Activated T-cell treated with anti-CD3 and anti-CD28 coated beads, Interleukin-2, amount 50 U/mL, for 72 hours (primary cell): ENCODE measurements at regions not wholly inside any gene's neighbourhood (a gene's known extent, or its start where the extent isn't known, plus 50 kb on each side); places are given as distances from the start of the nearest gene placed in this dataset.

Source experiments
- ATAC-seq, 2 donors: fragments of 150-1000 bp; cut with Tn5 transposase; replicated peaks in 1 of 2; 2 replicates each; pipeline ENCODE4 v1.10.0; 2021; ENCODE audit warnings: moderate library complexity in 2 of 2, mild to moderate bottlenecking in 1 of 2
- DNase-seq, 2 donors: peaks; one replicate each; pipeline ENCODE4 v3.0.0; 2021 to 2022; ENCODE audit warnings: mixed read lengths in 1 of 2
- H3K27ac Mint-ChIP-seq: one replicate; pipeline ENCODE4 v1.8.0; 2022; ENCODE audit warnings: mild to moderate bottlenecking, moderate library complexity, mixed read lengths
- H3K27me3 Mint-ChIP-seq: one replicate; pipeline ENCODE4 v1.8.0; 2022; ENCODE audit warnings: low read depth, mixed read lengths
- H3K36me3 Mint-ChIP-seq, 2 donors: one replicate each; pipeline ENCODE4 v1.8.0; 2022; ENCODE audit warnings: mixed read lengths in 2 of 2, mild to moderate bottlenecking in 1 of 2; ENCODE audit not compliant: insufficient read depth in 2 of 2
- H3K4me1 Mint-ChIP-seq: one replicate; pipeline ENCODE4 v1.8.0; 2022; ENCODE audit warnings: low read depth, mixed read lengths
- H3K4me3 Mint-ChIP-seq, 2 donors: one replicate each; pipeline ENCODE4 v1.8.0; 2022; ENCODE audit warnings: mild to moderate bottlenecking in 2 of 2, mixed read lengths in 2 of 2, moderate library complexity in 2 of 2
- H3K9me3 Mint-ChIP-seq, 2 donors: one replicate each; pipeline ENCODE4 v1.8.0; 2022; ENCODE audit warnings: mixed read lengths in 2 of 2

DNA sequence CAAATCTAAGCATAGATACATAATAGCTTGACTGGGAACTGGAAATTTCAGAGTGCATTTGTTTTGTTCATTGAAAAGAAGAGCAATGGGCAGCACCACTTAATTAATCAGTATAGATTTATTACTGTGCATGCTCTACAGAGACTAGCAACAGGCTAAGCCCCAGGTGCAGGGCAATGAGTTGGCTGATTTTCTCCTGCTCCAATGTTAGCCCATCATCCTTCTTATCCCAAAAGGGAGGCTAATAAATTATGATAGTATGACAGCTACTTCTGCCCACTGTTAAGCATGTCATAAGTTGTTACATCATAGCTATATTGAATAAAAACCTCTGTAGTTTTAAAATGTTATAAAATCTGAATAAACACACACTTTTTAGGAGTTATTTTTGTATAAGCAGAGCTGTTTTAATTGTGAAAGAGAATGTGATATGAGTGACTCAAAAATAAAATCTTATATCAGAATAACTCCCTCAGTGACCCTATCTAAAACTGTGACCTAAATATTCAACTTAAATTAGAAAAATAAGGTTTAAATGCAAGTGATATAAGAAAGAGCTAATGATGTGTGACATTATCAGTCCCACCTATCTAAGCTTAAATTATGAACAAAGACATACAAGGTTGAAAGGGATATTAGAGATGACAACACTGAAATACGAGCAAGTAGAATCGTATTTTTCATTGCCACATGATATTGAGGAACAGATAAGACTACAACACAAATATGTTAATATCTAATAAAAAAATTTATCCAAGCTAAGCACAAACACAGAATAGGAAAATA lies 967.3 kb upstream of the ADGRB3 start:
- Mint-ChIP-seq H3K36me3 (no peaks in the 10 kb centered on the region), H3K27me3 (no peaks in the 10 kb centered on the region), H3K4me1 (no peaks in the 10 kb centered on the region), H3K4me3 (no peak overlapping the region), H3K9me3 (peaks cover 4 to 6% of the 10 kb centered on the region in 2 donors), H3K27ac (no peak overlapping the region)
- no peak for ATAC-seq
- no peak for DNase-seq

DNA sequence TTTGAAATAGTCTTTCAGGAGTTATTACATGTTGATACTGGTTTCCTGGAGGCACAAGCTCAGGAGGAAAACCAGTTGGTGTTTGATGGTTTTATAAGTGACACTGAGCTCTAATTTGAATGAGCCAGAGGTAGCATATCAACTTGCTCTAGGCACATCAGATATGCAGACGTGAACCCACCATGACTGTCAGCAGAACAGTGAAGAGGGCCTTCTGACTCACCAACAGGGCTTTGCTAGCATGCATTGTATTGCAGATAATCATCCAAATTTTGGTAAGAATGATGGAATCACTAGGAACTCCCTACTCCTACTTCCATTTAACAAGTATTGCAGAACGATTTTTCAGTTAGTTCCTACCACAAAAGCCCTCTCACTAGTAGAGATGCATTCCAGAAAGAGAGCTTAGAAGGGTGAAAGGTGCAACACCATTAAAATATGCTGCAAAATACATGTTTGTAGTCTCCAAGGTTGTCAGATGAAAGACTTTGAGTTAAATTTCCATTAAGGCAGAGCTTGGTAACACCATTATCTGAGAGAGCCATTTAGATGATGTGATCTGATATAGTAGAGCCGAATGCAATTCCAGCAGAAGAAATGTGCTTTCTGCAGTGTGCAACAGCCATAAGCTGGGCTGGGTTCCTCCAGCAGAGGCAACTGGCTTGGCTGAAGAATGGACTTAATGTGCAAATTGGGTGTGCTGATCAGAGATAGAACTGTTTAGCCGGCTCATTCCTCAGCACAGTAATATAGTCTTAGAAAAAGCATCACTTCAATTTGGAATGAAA lies 968.7 kb upstream of the ADGRB3 start:
- no peaks in the 10 kb centered on the region for H3K4me1 Mint-ChIP-seq
- no peak overlapping the region for H3K27ac Mint-ChIP-seq
- no peaks in the 10 kb centered on the region for H3K27me3 Mint-ChIP-seq
- no peaks in the 10 kb centered on the region for H3K36me3 Mint-ChIP-seq
- peaks cover 8 to 9% of the 10 kb centered on the region in 2 donors for H3K9me3 Mint-ChIP-seq
- no peak for DNase-seq
- no peak for ATAC-seq
- H3K4me3 Mint-ChIP-seq, result no peak overlapping the region

DNA sequence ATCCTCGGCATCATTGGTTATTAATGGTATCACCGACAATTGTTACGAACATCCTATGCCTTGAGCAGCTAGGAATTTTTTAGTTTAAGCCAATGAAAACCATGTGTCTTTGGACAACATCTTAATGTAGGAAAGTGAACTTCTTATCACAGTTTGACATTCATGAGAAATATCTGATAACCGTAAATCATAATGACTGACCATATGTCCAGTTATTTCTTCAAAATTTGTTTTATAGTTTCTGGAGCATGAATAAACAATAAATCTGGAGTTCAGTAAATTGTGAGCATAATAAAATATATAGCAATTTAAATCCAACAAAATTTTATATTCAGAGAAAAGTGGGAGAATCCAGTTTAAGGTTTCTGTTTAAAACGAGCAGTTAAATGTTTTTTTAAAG lies 970.1 kb upstream of the ADGRB3 start:
- Mint-ChIP-seq H3K27me3 (no peaks in the 10 kb centered on the region), H3K4me3 (no peak overlapping the region), H3K4me1 (no peaks in the 10 kb centered on the region), H3K27ac (no peak overlapping the region), H3K36me3 (peaks cover 0 to 1% of the 10 kb centered on the region in 2 donors), H3K9me3 (peaks cover 9 to 10% of the 10 kb centered on the region in 2 donors)
- no peak for DNase-seq
- ATAC-seq, result no peak

DNA sequence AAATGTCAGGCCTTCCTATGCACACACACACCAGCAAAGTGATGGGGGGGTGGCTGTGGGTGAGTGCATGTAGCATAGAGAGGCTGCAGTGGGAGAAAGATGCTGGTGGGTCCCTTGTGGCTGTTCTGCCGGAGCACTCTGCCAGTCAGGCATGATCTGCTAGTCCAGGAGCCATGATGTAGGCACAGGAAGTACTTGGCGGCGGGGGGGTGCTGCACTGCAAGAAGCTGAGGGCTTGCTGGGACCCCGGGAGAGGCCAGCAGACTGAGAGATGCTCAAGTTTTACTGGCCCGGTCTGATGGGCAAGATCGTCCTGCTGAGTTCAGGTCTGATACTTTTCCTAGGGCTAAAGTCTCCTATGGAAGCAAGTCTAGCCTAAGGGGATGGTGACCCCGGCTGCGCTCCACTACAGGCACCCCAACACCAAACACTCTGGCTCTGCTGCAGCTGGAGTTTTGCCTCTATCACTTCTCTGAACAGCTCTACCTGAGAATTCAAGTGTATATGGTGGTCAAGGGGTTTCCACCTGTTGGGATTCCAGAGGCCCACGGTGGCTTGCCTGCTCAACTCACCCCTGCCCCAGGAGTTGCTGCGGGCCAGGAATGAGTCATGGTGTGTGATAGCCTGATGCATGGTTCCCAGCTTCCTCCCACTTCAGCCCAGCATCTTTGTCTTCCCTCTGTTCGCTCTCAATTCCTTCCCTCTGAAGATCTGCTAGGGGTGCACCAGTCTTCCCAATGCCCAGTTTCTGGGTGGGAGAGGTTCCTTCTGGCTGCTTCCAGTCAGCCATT lies 971.8 kb upstream of the ADGRB3 start:
- DNase-seq, result no peak
- Mint-ChIP-seq H3K4me3 (no peak overlapping the region), H3K27ac (no peak overlapping the region), H3K36me3 (peaks cover 0 to 1% of the 10 kb centered on the region in 2 donors), H3K27me3 (no peaks in the 10 kb centered on the region), H3K9me3 (peaks cover 11 to 12% of the 10 kb centered on the region in 2 donors), H3K4me1 (no peaks in the 10 kb centered on the region)
- ATAC-seq, result no peak

DNA sequence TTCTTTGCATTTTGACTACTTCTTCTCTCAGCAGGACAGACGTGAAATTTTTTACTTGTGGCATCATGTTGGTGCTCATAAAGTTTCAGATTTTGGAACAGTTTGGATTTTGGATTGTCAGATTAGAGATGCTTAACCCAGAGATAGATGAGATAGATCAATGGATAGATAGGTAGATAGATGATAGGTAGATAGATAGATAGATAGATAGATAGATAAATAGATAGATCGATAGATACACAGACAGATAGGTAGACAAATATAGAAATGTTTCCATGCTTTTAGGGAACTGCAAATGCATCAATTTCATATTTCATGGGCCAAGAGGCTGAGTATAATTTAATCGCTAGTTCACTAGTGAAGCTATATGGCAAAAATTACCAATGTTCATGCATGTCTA lies 981.5 kb upstream of the ADGRB3 start:
- Mint-ChIP-seq H3K27me3 (no peaks in the 10 kb centered on the region), H3K4me3 (no peak overlapping the region), H3K27ac (no peak overlapping the region), H3K36me3 (no peaks in the 10 kb centered on the region), H3K9me3 (peaks cover 6 to 8% of the 10 kb centered on the region in 2 donors), H3K4me1 (no peaks in the 10 kb centered on the region)
- DNase-seq (no peak), ATAC-seq (no peak)

DNA sequence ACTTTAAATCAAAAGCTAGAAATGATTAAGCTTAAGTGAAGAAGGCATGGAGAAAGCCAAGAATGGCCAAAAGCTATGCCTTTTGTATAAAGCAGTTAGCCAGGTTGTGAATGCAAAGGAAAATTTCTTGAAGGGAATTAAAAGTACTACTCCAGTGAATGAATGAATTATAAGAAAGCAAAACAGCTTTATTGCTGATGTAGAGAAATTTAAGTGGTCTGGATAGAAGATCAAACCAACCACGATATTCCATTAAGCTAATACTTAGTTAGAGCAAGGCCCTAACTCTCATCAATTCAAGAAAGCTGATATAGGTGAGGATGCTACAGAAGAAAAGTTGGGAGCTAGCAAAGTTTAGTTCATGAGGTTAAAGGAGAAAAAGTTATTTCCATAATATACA lies 988.5 kb upstream of the ADGRB3 start:
- Mint-ChIP-seq H3K4me3 (no peak overlapping the region), H3K27ac (no peak overlapping the region), H3K4me1 (no peaks in the 10 kb centered on the region), H3K27me3 (no peaks in the 10 kb centered on the region), H3K9me3 (peaks cover 2% of the 10 kb centered on the region in 2 donors), H3K36me3 (no peaks in the 10 kb centered on the region)
- ATAC-seq (no peak), DNase-seq (no peak)

DNA sequence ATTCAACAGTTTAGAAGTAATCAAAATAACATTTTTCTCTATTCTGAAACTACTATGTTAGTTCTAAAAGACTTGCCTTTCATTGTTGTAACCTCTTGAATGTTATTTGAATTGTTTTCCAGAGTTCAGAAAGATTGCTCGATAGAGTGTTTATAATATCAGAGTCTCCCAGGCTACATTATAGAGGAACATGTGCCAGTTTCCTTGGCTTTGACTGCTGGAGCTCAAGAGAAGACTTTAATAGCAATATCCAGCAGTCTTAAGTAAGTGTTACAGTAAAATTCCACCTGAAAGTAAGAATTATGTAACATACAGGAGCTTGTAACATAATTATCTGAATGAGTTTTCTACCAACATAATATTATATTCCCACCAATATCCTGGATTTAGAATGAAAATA lies 991.8 kb upstream of the ADGRB3 start:
- DNase-seq (no peak), ATAC-seq (no peak)
- Mint-ChIP-seq H3K9me3 (peaks cover 2 to 3% of the 10 kb centered on the region in 2 donors), H3K27ac (no peak overlapping the region), H3K4me1 (no peaks in the 10 kb centered on the region), H3K4me3 (no peak overlapping the region), H3K27me3 (no peaks in the 10 kb centered on the region), H3K36me3 (no peaks in the 10 kb centered on the region)

DNA sequence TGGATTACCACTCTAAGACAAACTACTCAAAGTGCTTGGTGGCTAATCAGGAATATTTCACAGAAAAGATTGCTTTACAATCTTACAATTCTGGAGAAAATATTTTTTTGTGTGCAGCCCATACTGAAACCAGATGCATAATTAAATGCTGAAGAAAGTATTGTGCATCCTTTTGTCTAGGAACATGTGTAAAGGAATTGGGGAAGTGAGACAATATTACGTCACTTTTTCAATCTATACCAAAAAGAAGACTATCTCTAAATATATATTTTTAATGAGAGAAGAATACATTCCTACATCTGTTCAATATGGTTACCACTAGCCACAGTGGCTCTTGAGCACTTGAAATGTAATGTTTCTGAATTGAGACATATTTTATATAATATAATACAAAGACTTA lies 992.5 kb upstream of the ADGRB3 start:
- peaks cover 2 to 3% of the 10 kb centered on the region in 2 donors for H3K9me3 Mint-ChIP-seq
- no peaks in the 10 kb centered on the region for H3K36me3 Mint-ChIP-seq
- ATAC-seq (no peak), DNase-seq (no peak)
- H3K27ac Mint-ChIP-seq, result no peak overlapping the region
- no peaks in the 10 kb centered on the region for H3K27me3 Mint-ChIP-seq
- no peaks in the 10 kb centered on the region for H3K4me1 Mint-ChIP-seq
- H3K4me3 Mint-ChIP-seq, result no peak overlapping the region

DNA sequence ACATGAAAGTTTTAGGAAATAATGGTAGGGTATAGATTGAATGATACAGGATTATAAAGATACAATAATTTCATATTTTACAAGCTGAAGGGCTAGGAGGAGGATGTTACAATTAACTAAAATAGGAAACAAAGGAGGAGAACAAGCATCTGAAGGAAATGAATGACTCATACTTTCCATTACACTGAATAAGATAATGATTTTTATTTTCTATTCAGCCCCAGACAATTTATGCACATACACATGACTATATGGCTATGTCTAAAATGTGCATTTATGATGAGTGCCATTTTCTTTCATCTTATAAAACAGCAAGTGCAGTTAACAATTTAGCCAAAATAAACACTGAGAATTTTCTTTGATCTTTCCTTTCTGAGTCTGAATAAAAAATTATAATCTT lies 994.6 kb upstream of the ADGRB3 start:
- Mint-ChIP-seq H3K9me3 (peaks cover 3 to 4% of the 10 kb centered on the region in 2 donors), H3K27me3 (no peaks in the 10 kb centered on the region), H3K27ac (no peak overlapping the region), H3K4me1 (no peaks in the 10 kb centered on the region), H3K4me3 (no peak overlapping the region), H3K36me3 (no peaks in the 10 kb centered on the region)
- DNase-seq, result no peak
- no peak for ATAC-seq

DNA sequence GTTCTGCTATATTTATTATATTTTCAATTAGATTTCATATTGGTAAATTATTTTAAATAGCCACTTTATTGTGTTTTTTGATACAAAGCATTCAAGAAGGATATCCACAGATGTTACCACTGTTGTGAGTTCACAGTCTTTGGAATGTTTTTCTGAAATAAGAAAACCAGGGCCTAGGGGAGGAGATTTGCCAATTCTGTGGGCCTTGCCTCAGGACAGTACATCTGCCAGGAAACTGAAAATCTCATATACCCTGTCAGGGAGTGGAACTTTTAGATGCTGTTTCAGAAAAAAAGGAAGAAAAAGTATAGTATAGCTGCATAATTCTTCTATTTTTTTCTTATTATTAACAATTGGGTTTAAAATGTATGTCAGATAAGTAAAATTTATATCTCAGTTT lies 995.9 kb upstream of the ADGRB3 start:
- Mint-ChIP-seq H3K36me3 (no peaks in the 10 kb centered on the region), H3K4me3 (no peak overlapping the region), H3K9me3 (peaks cover 6 to 7% of the 10 kb centered on the region in 2 donors), H3K27ac (no peak overlapping the region), H3K27me3 (no peaks in the 10 kb centered on the region), H3K4me1 (no peaks in the 10 kb centered on the region)
- no peak for DNase-seq
- no peak for ATAC-seq

DNA sequence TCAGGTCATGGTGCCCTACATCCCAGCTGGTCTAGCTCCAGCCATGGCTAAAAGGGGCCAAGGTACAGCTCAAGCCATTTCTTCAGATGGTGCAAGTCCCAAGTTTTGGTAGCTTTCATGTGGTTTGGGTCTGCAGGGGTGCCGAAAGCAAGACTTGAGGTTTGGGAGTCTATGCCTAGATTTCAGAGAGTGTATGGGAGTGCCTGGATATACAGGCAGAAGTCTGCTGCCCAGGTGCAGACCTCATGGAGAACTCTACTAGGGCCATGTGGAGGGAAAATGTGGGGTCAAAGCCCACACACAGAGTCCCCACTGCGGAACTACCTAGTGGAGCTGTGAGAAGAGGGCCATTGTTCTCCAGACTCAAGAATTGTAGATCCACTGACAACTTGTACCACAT lies 1000.9 kb upstream of the ADGRB3 start:
- ATAC-seq, result no peak
- DNase-seq, result no peak
- Mint-ChIP-seq H3K36me3 (no peaks in the 10 kb centered on the region), H3K27ac (no peak overlapping the region), H3K27me3 (no peaks in the 10 kb centered on the region), H3K9me3 (peaks cover 9 to 12% of the 10 kb centered on the region in 2 donors), H3K4me3 (no peak overlapping the region), H3K4me1 (no peaks in the 10 kb centered on the region)

DNA sequence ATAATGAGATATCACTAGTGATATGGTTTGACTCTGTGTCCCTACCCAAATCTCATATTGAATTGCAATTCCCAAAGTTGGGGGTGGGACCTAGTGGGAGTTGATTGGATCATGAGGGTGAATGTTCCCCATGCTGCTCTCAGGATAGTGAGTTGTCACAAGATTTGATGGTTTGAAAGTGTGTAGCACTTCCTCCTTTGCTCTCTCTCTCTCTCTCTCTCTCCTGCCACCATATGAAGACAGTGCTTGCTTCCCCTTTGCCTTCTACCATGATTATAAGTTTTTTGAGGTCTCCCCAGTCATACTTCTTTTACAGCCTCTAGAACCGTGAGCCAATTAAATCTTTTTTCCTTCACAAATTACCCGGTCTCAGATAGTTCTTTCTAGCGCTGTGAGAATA lies 1002.0 kb upstream of the ADGRB3 start:
- Mint-ChIP-seq H3K27me3 (no peaks in the 10 kb centered on the region), H3K4me1 (no peaks in the 10 kb centered on the region), H3K36me3 (no peaks in the 10 kb centered on the region), H3K9me3 (peaks cover 8 to 10% of the 10 kb centered on the region in 2 donors), H3K27ac (no peak overlapping the region), H3K4me3 (no peak overlapping the region)
- no peak for DNase-seq
- ATAC-seq, result no peak

DNA sequence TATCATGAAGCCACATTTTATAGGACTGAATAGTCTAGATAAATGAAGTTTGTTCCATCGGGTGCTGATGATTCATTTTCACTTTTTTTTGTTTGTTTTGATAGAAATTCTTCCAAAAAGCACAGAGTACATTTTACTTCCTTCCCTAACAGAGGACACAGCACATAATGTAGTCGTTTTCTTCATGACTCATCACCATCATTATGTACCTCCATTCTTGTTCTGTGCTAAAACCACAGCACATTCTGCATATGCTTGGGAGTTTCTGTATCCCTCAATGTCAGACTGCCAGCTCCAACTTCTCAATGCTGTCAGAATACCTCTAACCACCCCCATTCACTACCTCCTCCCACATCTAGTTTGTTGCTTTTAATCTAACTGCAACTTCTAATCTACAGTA lies 1004.9 kb upstream of the ADGRB3 start:
- Mint-ChIP-seq H3K27me3 (no peaks in the 10 kb centered on the region), H3K4me1 (no peaks in the 10 kb centered on the region), H3K9me3 (peaks cover 8% of the 10 kb centered on the region in 2 donors), H3K27ac (no peak overlapping the region), H3K4me3 (no peak overlapping the region), H3K36me3 (no peaks in the 10 kb centered on the region)
- DNase-seq, result no peak
- ATAC-seq, result no peak
